Endometrial microvascular endothelial cells (primary cell): ENCODE measurements at regions not wholly inside any gene's neighbourhood (a gene's known extent, or its start where the extent isn't known, plus 50 kb on each side); places are given as distances from the start of the nearest gene placed in this dataset.
"Not testable (repeated sequence)": the region's sequence is repeated elsewhere in the genome, so short reads cannot be mapped to it uniquely, and the experiment has no call there.

Experiments used
- in situ Hi-C: cut with HindIII; loops from 2 replicates; pipeline ENCODE4 v1.10.0; 2017; ENCODE audit warnings: low sequenced_read_pairs, low pct_unique_long_range_greater_than_20kb; ENCODE audit errors: inconsistent ontology term

DNA sequence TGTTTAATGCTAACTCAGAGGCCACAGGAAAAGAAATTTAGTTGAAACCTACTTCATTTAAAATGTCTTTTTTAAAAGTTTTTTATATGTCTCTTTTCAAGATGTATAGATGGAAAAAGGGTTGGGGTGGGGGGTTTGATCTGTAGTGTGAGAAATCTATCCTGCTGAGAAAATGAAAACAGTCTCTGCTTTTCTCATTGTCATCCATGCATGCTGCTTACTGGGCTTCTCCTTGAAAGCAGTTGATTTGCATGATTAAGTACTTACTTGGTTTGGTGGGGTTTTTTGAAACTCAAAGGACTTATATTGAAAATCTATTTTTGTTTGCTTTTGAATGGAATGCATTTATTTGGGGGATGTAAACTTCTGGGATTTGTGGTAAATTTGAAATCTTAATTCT is 313.6 kb upstream of the DKK2 start:
- in situ Hi-C loops = no loop called here

GRCh38 chr4:107349266-107349665 is 313.2 kb upstream of the DKK2 start:
- in situ Hi-C loops = no loop called here

DNA sequence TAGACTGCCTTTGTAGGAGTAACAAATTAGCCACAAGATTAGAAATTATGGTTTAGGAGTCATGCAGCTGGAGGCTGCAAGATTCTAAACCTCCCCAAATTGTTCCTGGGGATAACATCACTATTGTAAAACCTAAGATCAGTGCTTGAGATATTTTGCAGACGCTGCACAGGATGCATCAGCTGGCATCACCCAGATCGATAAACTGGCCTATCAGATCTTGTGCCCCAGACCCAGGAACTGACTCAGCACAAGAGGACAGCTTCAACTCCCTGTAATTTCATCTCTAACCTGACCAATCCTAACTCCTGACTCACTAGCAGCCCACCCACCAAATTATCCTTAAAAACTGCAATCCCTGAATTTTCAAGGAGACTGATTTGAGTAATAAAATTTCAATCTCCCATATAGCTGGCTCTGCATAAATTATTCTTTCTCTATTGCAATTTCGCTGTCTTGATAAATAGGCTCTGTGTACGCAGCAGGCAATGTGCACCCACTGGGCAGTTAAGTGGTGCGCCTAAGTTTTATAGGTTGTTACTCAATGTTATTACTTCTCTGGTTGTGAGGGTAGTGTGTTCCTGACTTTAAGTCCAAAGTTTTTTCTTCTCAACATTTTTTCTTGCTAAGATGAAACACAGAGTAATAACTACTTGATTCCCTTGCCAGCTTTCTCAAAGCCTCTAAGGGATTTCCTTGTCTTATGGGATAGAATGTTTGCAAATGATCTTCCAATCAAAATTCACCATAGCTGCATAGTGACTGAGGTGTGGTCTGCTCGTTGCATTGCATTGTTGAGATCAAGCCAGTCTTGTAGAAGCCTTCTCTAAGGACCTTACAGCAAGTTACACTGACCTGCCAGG is 312.3 kb upstream of the DKK2 start:
- in situ Hi-C loops = no loop called here

DNA sequence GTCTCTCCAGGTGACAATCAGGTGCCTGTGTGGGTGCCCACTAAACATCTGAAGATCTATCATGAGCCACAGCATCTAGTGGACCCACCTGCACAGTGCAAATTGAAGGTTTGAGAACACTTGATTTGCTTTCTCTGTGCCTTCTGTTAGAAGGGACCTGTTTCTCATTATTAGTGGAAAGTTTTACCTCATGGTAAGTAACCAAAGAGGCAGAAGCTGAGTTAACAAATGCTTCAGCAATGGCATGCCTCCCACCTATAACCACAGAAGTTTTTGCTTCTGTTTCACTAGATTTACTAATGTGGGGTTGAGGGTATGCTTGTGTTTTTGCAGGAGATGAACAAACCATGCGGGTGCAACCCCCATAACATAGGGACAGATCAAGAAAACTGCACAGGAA is 297.4 kb upstream of the DKK2 start:
- in situ Hi-C loops = no loop called here

- in situ Hi-C loops = not testable (repeated sequence)
Observed at GRCh38 chr4:107332656-107333055, 296.5 kb upstream of the DKK2 start.

- in situ Hi-C loops = no loop called here
Observed at GRCh38 chr4:107330916-107331315, 294.8 kb upstream of the DKK2 start.

- in situ Hi-C loops = no loop called here
Observed at GRCh38 chr4:107319386-107319785, 283.3 kb upstream of the DKK2 start.

- in situ Hi-C loops = no loop called here
Observed at GRCh38 chr4:107318078-107318477, 282.0 kb upstream of the DKK2 start.

- in situ Hi-C loops = no loop called here
Observed at GRCh38 chr4:107317611-107318010, 281.5 kb upstream of the DKK2 start.

DNA sequence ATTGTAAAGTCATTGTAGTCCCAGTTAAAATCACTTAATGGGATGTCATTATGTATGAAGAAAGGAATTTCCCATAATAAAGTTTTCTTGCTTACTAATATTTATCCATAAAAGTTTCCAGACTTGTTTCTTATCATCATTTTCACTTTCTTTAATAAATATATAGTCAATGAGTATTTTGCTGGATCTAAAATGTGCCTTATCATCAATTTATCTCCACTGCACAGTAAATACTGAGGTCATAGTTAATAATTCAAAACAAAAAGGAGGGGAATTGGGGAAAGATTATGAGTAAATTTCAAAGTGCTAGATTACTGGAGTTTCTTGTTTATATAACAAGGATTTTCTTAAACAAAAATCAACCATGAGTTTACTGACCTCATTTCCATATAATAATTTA is 279.5 kb upstream of the DKK2 start:
- in situ Hi-C loops = no loop called here

DNA sequence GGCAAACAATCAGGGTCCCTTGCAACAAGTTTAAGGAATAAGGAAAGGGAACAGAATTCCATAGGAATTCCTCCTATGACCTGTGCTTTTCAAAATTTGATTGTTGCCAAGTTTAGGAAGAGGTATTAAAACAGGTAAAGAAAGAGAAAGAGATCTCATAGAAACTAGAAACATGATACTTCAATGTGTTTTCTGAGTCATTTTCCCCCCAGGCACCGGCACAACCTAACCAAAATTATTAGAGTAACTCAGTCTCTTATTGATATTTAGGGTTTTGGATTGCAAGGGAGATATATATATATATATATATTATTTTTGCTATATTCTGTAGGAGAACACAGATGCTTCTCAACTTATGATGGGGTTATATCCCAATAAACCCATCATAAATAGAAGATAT is 278.0 kb upstream of the DKK2 start:
- in situ Hi-C loops = no loop called here

DNA sequence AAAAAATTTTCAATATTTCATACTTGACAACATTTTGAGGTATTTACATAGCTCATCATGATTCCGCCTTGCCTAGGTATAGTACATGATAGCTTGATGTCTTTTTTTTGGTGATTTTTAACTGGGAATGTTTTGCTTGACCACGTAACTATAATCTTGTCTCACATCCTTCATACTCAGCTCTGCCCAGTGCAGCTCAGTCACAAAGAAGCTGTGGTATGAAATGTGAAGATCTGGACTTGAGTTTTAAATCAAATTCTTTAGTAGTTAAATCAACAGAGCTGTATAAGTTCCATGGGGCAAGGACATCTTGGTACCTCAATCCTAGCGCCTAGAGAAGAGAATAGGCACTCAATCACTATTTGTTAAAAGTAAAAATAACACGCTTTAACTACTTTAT is 276.3 kb upstream of the DKK2 start:
- in situ Hi-C loops = no loop called here

DNA sequence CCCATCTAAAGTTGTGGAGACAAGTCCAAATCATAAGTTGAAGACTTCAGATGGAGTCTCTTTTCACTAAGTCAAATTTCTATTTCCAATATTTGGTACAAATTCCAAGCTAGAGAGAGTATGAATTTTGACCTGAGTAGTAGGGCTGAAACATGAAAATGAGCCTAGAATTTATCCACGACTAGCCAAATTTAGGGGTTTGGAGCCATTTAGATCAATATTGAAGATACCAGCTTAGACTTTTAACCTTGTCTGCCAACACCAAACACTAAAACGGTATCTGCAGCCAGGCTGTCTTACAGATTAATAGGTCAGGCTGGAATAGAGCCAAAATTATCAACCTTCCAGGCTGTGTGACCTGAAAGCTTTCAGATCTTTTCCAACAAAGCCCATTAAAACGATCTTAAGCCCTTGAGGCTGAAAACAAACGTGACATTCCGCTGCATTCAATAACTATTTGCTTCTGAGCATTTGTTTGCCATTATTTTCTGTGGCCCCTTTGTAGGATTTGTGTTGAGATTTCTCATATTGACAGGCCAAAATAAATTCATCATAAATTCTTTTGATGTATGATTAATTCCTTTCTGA is 268.7 kb upstream of the DKK2 start:
- in situ Hi-C loops = no loop called here

- in situ Hi-C loops = no loop called here
Observed at GRCh38 chr4:107299646-107300045, 263.5 kb upstream of the DKK2 start.

GRCh38 chr4:107292979-107293378 is 256.9 kb upstream of the DKK2 start:
- in situ Hi-C loops = no loop called here

- in situ Hi-C loops = no loop called here
Observed at GRCh38 chr4:107283587-107284559, 247.8 kb upstream of the DKK2 start.

DNA sequence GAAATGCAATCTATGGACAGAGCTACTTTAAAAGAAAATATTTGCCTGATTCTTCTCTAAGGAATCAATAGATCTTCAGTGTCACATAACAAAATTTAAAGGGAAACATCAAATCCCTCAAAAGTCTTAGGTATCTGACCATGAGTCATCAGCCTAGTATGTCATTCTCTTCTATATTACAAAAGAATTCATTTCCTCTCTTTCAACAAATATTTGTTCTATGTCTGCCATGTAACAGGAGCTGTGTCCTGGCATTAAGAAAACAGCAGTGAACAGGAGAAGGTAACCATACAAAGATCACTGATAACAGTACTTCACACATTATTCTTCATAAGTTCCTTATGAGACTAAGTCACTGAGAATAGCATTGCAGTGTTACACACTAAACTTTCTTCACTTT is 243.6 kb upstream of the DKK2 start:
- in situ Hi-C loops = no loop called here

GRCh38 chr4:107278791-107279483 is 242.8 kb upstream of the DKK2 start:
- in situ Hi-C loops = no loop called here

GRCh38 chr4:107276052-107276451 is 239.9 kb upstream of the DKK2 start:
- in situ Hi-C loops = no loop called here
